ENCODE measurements at regions not wholly inside any gene's neighbourhood (a gene's known extent, or its start where the extent isn't known, plus 50 kb on each side); places are given as distances from the start of the nearest gene placed in this dataset.
A peak's percentile ranks its signal among the peaks of the same experiment; 100 is the strongest.

- H3K4me3 ChIP-seq (ENCODE audit: low read length): no peak overlapping the region
- DNase-seq: no peak
- H3K4me1 ChIP-seq (ENCODE audit: control insufficient read depth, insufficient read depth, low read length): no peaks in the 10 kb centered on the region
- no CpG with 5 or more reads among the region's 1 CpG for WGBS (ENCODE audit: insufficient coverage, low lambda C conversion rate)
- no peak overlapping the region for H3K27ac ChIP-seq (ENCODE audit: low read length)
- no peaks in the 10 kb centered on the region for H3K36me3 ChIP-seq (ENCODE audit: control insufficient read depth, insufficient read depth, low read length)
- no peaks in the 10 kb centered on the region for H3K27me3 ChIP-seq (ENCODE audit: control insufficient read depth, insufficient read depth, low read length)
- H3K9me3 ChIP-seq (ENCODE audit: control insufficient read depth, low read depth, low read length): no peaks in the 10 kb centered on the region
Observed at GRCh38 chr3:81916890-81917289, 155.4 kb upstream of the GBE1 start.

GRCh38 chr3:81913886-81914663 is 152.6 kb upstream of the GBE1 start:
- WGBS (ENCODE audit: insufficient coverage, low lambda C conversion rate): no CpG with 5 or more reads among the region's 1 CpG
- Histone ChIP-seq H3K9me3 (ENCODE audit: control insufficient read depth, low read depth, low read length) (no peaks in the 10 kb centered on the region), H3K27ac (ENCODE audit: low read length) (no peak overlapping the region), H3K4me3 (ENCODE audit: low read length) (no peak overlapping the region), H3K36me3 (ENCODE audit: control insufficient read depth, insufficient read depth, low read length) (no peaks in the 10 kb centered on the region), H3K27me3 (ENCODE audit: control insufficient read depth, insufficient read depth, low read length) (no peaks in the 10 kb centered on the region), H3K4me1 (ENCODE audit: control insufficient read depth, insufficient read depth, low read length) (no peaks in the 10 kb centered on the region)
- no peak for DNase-seq

- no peaks in the 10 kb centered on the region for H3K9me3 ChIP-seq (ENCODE audit: control insufficient read depth, low read depth, low read length)
- no peaks in the 10 kb centered on the region for H3K36me3 ChIP-seq (ENCODE audit: control insufficient read depth, insufficient read depth, low read length)
- H3K27ac ChIP-seq (ENCODE audit: low read length): no peak overlapping the region
- H3K27me3 ChIP-seq (ENCODE audit: control insufficient read depth, insufficient read depth, low read length): no peaks in the 10 kb centered on the region
- H3K4me1 ChIP-seq (ENCODE audit: control insufficient read depth, insufficient read depth, low read length): no peaks in the 10 kb centered on the region
- no peak overlapping the region for H3K4me3 ChIP-seq (ENCODE audit: low read length)
- DNase-seq: no peak
- no CpG with 5 or more reads among the region's 2 CpGs for WGBS (ENCODE audit: insufficient coverage, low lambda C conversion rate)
Observed at GRCh38 chr3:81911221-81911620, 149.8 kb upstream of the GBE1 start.

GRCh38 chr3:81910244-81910852 is 148.9 kb upstream of the GBE1 start:
- Histone ChIP-seq H3K4me1 (ENCODE audit: control insufficient read depth, insufficient read depth, low read length) (no peaks in the 10 kb centered on the region), H3K9me3 (ENCODE audit: control insufficient read depth, low read depth, low read length) (no peaks in the 10 kb centered on the region), H3K36me3 (ENCODE audit: control insufficient read depth, insufficient read depth, low read length) (no peaks in the 10 kb centered on the region), H3K4me3 (ENCODE audit: low read length) (no peak overlapping the region), H3K27me3 (ENCODE audit: control insufficient read depth, insufficient read depth, low read length) (no peaks in the 10 kb centered on the region), H3K27ac (ENCODE audit: low read length) (no peak overlapping the region)
- 7% methylated on average over 4 of the region's 5 CpGs for WGBS (ENCODE audit: insufficient coverage, low lambda C conversion rate)
- peak in 1 of 2 donors; percentile 5 for DNase-seq

GRCh38 chr3:81909796-81910195 is 148.4 kb upstream of the GBE1 start:
- H3K4me1 ChIP-seq (ENCODE audit: control insufficient read depth, insufficient read depth, low read length): no peaks in the 10 kb centered on the region
- H3K27ac ChIP-seq (ENCODE audit: low read length): no peak overlapping the region
- 83% methylated on average over 1 of the region's 3 CpGs for WGBS (ENCODE audit: insufficient coverage, low lambda C conversion rate)
- no peaks in the 10 kb centered on the region for H3K36me3 ChIP-seq (ENCODE audit: control insufficient read depth, insufficient read depth, low read length)
- no peaks in the 10 kb centered on the region for H3K9me3 ChIP-seq (ENCODE audit: control insufficient read depth, low read depth, low read length)
- no peak overlapping the region for H3K4me3 ChIP-seq (ENCODE audit: low read length)
- no peak for DNase-seq
- H3K27me3 ChIP-seq (ENCODE audit: control insufficient read depth, insufficient read depth, low read length): no peaks in the 10 kb centered on the region

- Histone ChIP-seq H3K4me3 (ENCODE audit: low read length) (no peak overlapping the region), H3K27ac (ENCODE audit: low read length) (no peak overlapping the region), H3K27me3 (ENCODE audit: control insufficient read depth, insufficient read depth, low read length) (no peaks in the 10 kb centered on the region), H3K9me3 (ENCODE audit: control insufficient read depth, low read depth, low read length) (no peaks in the 10 kb centered on the region), H3K4me1 (ENCODE audit: control insufficient read depth, insufficient read depth, low read length) (no peaks in the 10 kb centered on the region), H3K36me3 (ENCODE audit: control insufficient read depth, insufficient read depth, low read length) (no peaks in the 10 kb centered on the region)
- DNase-seq: no peak
- 71% methylated on average over 1 of the region's 5 CpGs for WGBS (ENCODE audit: insufficient coverage, low lambda C conversion rate)
Observed at GRCh38 chr3:81908561-81908960, 147.1 kb upstream of the GBE1 start.

GRCh38 chr3:81898336-81898735 is 136.9 kb upstream of the GBE1 start:
- Histone ChIP-seq H3K36me3 (ENCODE audit: control insufficient read depth, insufficient read depth, low read length) (no peaks in the 10 kb centered on the region), H3K4me3 (ENCODE audit: low read length) (no peak overlapping the region), H3K9me3 (ENCODE audit: control insufficient read depth, low read depth, low read length) (no peaks in the 10 kb centered on the region), H3K27me3 (ENCODE audit: control insufficient read depth, insufficient read depth, low read length) (no peaks in the 10 kb centered on the region), H3K4me1 (ENCODE audit: control insufficient read depth, insufficient read depth, low read length) (no peaks in the 10 kb centered on the region), H3K27ac (ENCODE audit: low read length) (no peak overlapping the region)
- no CpG with 5 or more reads among the region's 1 CpG for WGBS (ENCODE audit: insufficient coverage, low lambda C conversion rate)
- DNase-seq: no peak

- Histone ChIP-seq H3K27ac (ENCODE audit: low read length) (no peak overlapping the region), H3K27me3 (ENCODE audit: control insufficient read depth, insufficient read depth, low read length) (no peaks in the 10 kb centered on the region), H3K9me3 (ENCODE audit: control insufficient read depth, low read depth, low read length) (no peaks in the 10 kb centered on the region), H3K4me1 (ENCODE audit: control insufficient read depth, insufficient read depth, low read length) (no peaks in the 10 kb centered on the region), H3K4me3 (ENCODE audit: low read length) (no peak overlapping the region), H3K36me3 (ENCODE audit: control insufficient read depth, insufficient read depth, low read length) (no peaks in the 10 kb centered on the region)
- no CpG with 5 or more reads among the region's 4 CpGs for WGBS (ENCODE audit: insufficient coverage, low lambda C conversion rate)
- DNase-seq: no peak
Observed at GRCh38 chr3:81894598-81894997, 133.2 kb upstream of the GBE1 start.

GRCh38 chr3:81891055-81891895 is 129.8 kb upstream of the GBE1 start:
- WGBS (ENCODE audit: insufficient coverage, low lambda C conversion rate): 100% methylated on average over 2 of the region's 8 CpGs
- no peak for DNase-seq
- no peaks in the 10 kb centered on the region for H3K9me3 ChIP-seq (ENCODE audit: control insufficient read depth, low read depth, low read length)
- no peaks in the 10 kb centered on the region for H3K36me3 ChIP-seq (ENCODE audit: control insufficient read depth, insufficient read depth, low read length)
- no peaks in the 10 kb centered on the region for H3K4me1 ChIP-seq (ENCODE audit: control insufficient read depth, insufficient read depth, low read length)
- no peak overlapping the region for H3K4me3 ChIP-seq (ENCODE audit: low read length)
- no peaks in the 10 kb centered on the region for H3K27me3 ChIP-seq (ENCODE audit: control insufficient read depth, insufficient read depth, low read length)
- H3K27ac ChIP-seq (ENCODE audit: low read length): no peak overlapping the region

GRCh38 chr3:81888914-81889557 is 127.6 kb upstream of the GBE1 start:
- DNase-seq: no peak
- 100% methylated on average over 2 of the region's 6 CpGs for WGBS (ENCODE audit: insufficient coverage, low lambda C conversion rate)
- Histone ChIP-seq H3K27ac (ENCODE audit: low read length) (no peak overlapping the region), H3K36me3 (ENCODE audit: control insufficient read depth, insufficient read depth, low read length) (no peaks in the 10 kb centered on the region), H3K27me3 (ENCODE audit: control insufficient read depth, insufficient read depth, low read length) (no peaks in the 10 kb centered on the region), H3K4me3 (ENCODE audit: low read length) (no peak overlapping the region), H3K4me1 (ENCODE audit: control insufficient read depth, insufficient read depth, low read length) (no peaks in the 10 kb centered on the region), H3K9me3 (ENCODE audit: control insufficient read depth, low read depth, low read length) (no peaks in the 10 kb centered on the region)

Measured in large intestine (tissue), 3 donors.